Vagina (tissue), 2 donors: ENCODE measurements at regions not wholly inside any gene's neighbourhood (a gene's known extent, or its start where the extent isn't known, plus 50 kb on each side); places are given as distances from the start of the nearest gene placed in this dataset.

Experiments used
- POLR2A ChIP-seq, 2 donors: fragments of 450-650 bp; IDR thresholded peaks; one replicate each; pipeline ENCODE4 v1.6.1; 2017; ENCODE audit warnings: antibody characterized with exemption in 2 of 2, mild to moderate bottlenecking in 2 of 2, moderate library complexity in 2 of 2
- POLR2AphosphoS5 ChIP-seq, 2 donors: sonication (generic); formaldehyde crosslinking; IDR thresholded peaks; one replicate each; pipeline ENCODE4 v1.9.0; 2017; ENCODE audit warnings: antibody characterized with exemption in 2 of 2, mild to moderate bottlenecking in 2 of 2, low read depth in 1 of 2; ENCODE audit not compliant: insufficient read depth in 1 of 2
- TF ChIP-seq, protein P1 (sequence below), 3 experiments: fragments of 450-650 bp in 2 of 3; fragments of 200-600 bp in 1 of 3; sonication (generic) in 1 of 3; IDR thresholded peaks; one replicate each; pipeline ENCODE4 v1.5.1; 2017 to 2019; ENCODE audit warnings: antibody characterized with exemption in 3 of 3, mild to moderate bottlenecking in 2 of 3, moderate library complexity in 2 of 3

GRCh38 chr2:128525653-128526052 is 207.0 kb upstream of the HS6ST1 start:
- TF ChIP-seq POLR2A (IDR thresholded peaks at IDR 0.05): no peak
- TF ChIP-seq POLR2AphosphoS5 (IDR thresholded peaks at IDR 0.05; ENCODE audit: insufficient read depth in 1 of 2, low read depth in 1 of 2): no peak
- TF ChIP-seq, protein P1, sequence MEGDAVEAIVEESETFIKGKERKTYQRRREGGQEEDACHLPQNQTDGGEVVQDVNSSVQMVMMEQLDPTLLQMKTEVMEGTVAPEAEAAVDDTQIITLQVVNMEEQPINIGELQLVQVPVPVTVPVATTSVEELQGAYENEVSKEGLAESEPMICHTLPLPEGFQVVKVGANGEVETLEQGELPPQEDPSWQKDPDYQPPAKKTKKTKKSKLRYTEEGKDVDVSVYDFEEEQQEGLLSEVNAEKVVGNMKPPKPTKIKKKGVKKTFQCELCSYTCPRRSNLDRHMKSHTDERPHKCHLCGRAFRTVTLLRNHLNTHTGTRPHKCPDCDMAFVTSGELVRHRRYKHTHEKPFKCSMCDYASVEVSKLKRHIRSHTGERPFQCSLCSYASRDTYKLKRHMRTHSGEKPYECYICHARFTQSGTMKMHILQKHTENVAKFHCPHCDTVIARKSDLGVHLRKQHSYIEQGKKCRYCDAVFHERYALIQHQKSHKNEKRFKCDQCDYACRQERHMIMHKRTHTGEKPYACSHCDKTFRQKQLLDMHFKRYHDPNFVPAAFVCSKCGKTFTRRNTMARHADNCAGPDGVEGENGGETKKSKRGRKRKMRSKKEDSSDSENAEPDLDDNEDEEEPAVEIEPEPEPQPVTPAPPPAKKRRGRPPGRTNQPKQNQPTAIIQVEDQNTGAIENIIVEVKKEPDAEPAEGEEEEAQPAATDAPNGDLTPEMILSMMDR (IDR thresholded peaks at IDR 0.05): no peak
